CD4-positive, alpha-beta T cell (primary cell): ENCODE measurements at regions not wholly inside any gene's neighbourhood (a gene's known extent, or its start where the extent isn't known, plus 50 kb on each side); places are given as distances from the start of the nearest gene placed in this dataset.

Experiments
- ATAC-seq: fragments of 200-7000 bp; cut with Tn5 transposase; one replicate; pipeline ENCODE4 v1.10.0; 2022; ENCODE audit warnings: mild to moderate bottlenecking; ENCODE audit not compliant: poor library complexity
- CTCF ChIA-PET: fragments of 350-600 bp; sonication (Branson Sonifier 250); formaldehyde crosslinking; loops from one replicate; lab custom pipeline; 2021; ENCODE audit warnings: antibody characterized with exemption, inconsistent platforms; lab: Charles Lee
- POLR2A ChIA-PET: fragments of 350-600 bp; sonication (Branson Sonifier 250); formaldehyde crosslinking; loops from one replicate; lab custom pipeline; 2021; ENCODE audit warnings: antibody characterized with exemption, inconsistent platforms; lab: Charles Lee
- DNase-seq, 14 experiments: peaks; one replicate each; pipeline ENCODE4 v3.0.0-alpha.2; 2013 to 2020; ENCODE audit warnings: mixed read lengths in 2 of 14
- H3K27ac ChIP-seq, 2 donors: one replicate each; pipeline versions ENCODE4 v1.5.1 to v1.7.0; 2013; ENCODE audit warnings: low read length in 2 of 2, low read depth in 1 of 2, mild to moderate bottlenecking in 1 of 2
- H3K27me3 ChIP-seq, 2 experiments: 1 replicate in 1 of 2; 2 replicates in 1 of 2; pipeline versions ENCODE4 v1.6.1 to v1.7.0; 2013; ENCODE audit warnings: low read length in 2 of 2, control low read depth in 1 of 2, mild to moderate bottlenecking in 1 of 2, moderate library complexity in 1 of 2; ENCODE audit not compliant: insufficient read depth in 2 of 2, control insufficient read depth in 1 of 2
- H3K36me3 ChIP-seq: one replicate; pipeline ENCODE4 v1.6.1; 2013; ENCODE audit warnings: low read length, control low read depth; ENCODE audit not compliant: insufficient read depth
- H3K4me1 ChIP-seq: one replicate; pipeline ENCODE4 v1.6.1; 2013; ENCODE audit warnings: low read length, control low read depth; ENCODE audit not compliant: insufficient read depth
- H3K4me3 ChIP-seq: one replicate; pipeline ENCODE4 v1.5.1; 2013; ENCODE audit warnings: mild to moderate bottlenecking, low read length, moderate library complexity
- H3K9me3 ChIP-seq, 2 experiments: 1 replicate in 1 of 2; 2 replicates in 1 of 2; pipeline versions ENCODE4 v1.6.1 to v1.7.0; 2013; ENCODE audit warnings: low read length in 2 of 2, mild to moderate bottlenecking in 2 of 2, control low read depth in 1 of 2, moderate library complexity in 1 of 2; ENCODE audit not compliant: control insufficient read depth in 1 of 2, insufficient read depth in 1 of 2
- H3K27ac Mint-ChIP-seq: one replicate; pipeline ENCODE4 v1.8.0; 2020; ENCODE audit warnings: mixed read lengths
- H3K27me3 Mint-ChIP-seq: one replicate; pipeline ENCODE4 v1.8.0; 2021; ENCODE audit warnings: mixed read lengths
- H3K36me3 Mint-ChIP-seq: one replicate; pipeline ENCODE4 v1.8.0; 2021; ENCODE audit warnings: low read depth, mixed read lengths
- H3K4me1 Mint-ChIP-seq: one replicate; pipeline ENCODE4 v1.8.0; 2021; ENCODE audit warnings: low read depth, mixed read lengths
- H3K4me3 Mint-ChIP-seq: one replicate; pipeline ENCODE4 v1.8.0; 2020; ENCODE audit warnings: mild to moderate bottlenecking, mixed read lengths
- H3K9me3 Mint-ChIP-seq: one replicate; pipeline ENCODE4 v1.8.0; 2020; ENCODE audit warnings: mixed read lengths
- CTCF ChIP-seq: fragments of 200-600 bp; IDR thresholded peaks from one replicate; pipeline ENCODE4 v1.8.0; 2022; ENCODE audit warnings: antibody characterized with exemption, mild to moderate bottlenecking
- intact Hi-C, 2 experiments: fragments of 100-400 bp; cut with DNase I in 1 of 2; cut with micrococcal nuclease in 1 of 2; formaldehyde crosslinking; loops; one replicate each; pipeline versions ENCODE4 v1.15.1 to v1.9.0; 2023 to 2025; cut with DNase I, micrococcal nuclease

DNA sequence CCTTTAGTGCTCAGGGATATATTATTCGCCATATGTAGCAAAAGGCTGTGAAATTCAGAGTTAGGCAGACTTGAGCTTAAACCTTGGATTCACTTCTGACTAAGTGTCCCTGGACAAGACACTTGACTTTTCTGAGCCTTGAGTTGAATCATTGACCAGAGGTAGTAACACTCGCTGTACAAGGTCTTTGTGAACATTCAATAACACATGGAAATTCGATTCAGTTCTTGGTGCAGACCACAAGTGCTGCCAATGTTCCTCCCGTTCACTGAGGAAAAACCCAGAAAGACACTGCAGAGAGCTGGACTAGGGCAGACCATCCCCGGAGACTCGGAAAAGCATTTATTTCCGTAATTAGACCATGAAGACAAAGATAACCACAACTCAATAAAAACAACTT, 901.4 kb downstream of the AACS start:
- ChIA-PET POLR2A (no interaction called here), CTCF (no interaction called here)
- peaks cover 0 to 4% of the 10 kb centered on the region in 2 experiments for H3K9me3 ChIP-seq
- peaks cover 7% of the 10 kb centered on the region for H3K9me3 Mint-ChIP-seq
- H3K27me3 ChIP-seq = no peaks in the 10 kb centered on the region
- no peaks in the 10 kb centered on the region for H3K27me3 Mint-ChIP-seq
- H3K36me3 ChIP-seq = no peaks in the 10 kb centered on the region
- H3K27ac Mint-ChIP-seq = no peak overlapping the region
- H3K4me1 ChIP-seq = no peaks in the 10 kb centered on the region
- H3K4me3 Mint-ChIP-seq = no peak overlapping the region
- H3K4me3 ChIP-seq = no peak overlapping the region
- H3K36me3 Mint-ChIP-seq = no peaks in the 10 kb centered on the region
- H3K27ac ChIP-seq = no peak overlapping the region
- no peak for ATAC-seq
- H3K4me1 Mint-ChIP-seq = no peaks in the 10 kb centered on the region
- DNase-seq = no peak
- intact Hi-C loops = no loop called here
- no peak for TF ChIP-seq CTCF

DNA sequence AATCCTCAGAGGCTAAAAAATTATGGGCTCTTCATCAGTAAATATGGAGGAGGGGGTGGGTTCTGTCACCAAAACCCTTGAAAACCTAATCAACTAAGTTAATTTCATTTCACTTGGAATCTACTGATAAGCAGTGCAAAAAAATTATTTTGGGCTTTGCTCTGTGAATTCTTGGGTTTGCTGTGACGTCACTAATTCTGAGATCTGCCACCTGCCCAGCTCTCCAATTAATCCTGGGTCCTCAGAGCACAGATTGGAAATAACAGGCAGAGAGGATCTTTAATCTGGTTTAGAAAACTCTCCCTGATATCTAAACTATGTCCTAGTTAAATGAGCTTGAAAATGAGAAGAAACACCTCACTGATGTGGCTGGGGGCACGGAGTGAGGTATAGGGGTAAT, 903.2 kb downstream of the AACS start:
- intact Hi-C loops = no loop called here
- Mint-ChIP-seq H3K27ac (no peak overlapping the region), H3K27me3 (no peaks in the 10 kb centered on the region), H3K4me3 (no peak overlapping the region), H3K36me3 (no peaks in the 10 kb centered on the region), H3K9me3 (peaks cover 7% of the 10 kb centered on the region), H3K4me1 (no peaks in the 10 kb centered on the region)
- POLR2A ChIA-PET = no interaction called here
- CTCF ChIA-PET = no interaction called here
- H3K27me3 ChIP-seq = no peaks in the 10 kb centered on the region
- no peaks in the 10 kb centered on the region for H3K36me3 ChIP-seq
- ATAC-seq (no peak), DNase-seq (no peak)
- no peak overlapping the region for H3K4me3 ChIP-seq
- no peak for TF ChIP-seq CTCF
- H3K27ac ChIP-seq = no peak overlapping the region
- no peaks in the 10 kb centered on the region for H3K9me3 ChIP-seq
- H3K4me1 ChIP-seq = no peaks in the 10 kb centered on the region

- TF ChIP-seq CTCF = no peak
- H3K36me3 ChIP-seq = no peaks in the 10 kb centered on the region
- H3K4me1 ChIP-seq = no peaks in the 10 kb centered on the region
- no peaks in the 10 kb centered on the region for H3K36me3 Mint-ChIP-seq
- ChIA-PET CTCF (no interaction called here), POLR2A (no interaction called here)
- H3K4me1 Mint-ChIP-seq = no peaks in the 10 kb centered on the region
- DNase-seq (no peak), ATAC-seq (no peak)
- H3K9me3 Mint-ChIP-seq = no peaks in the 10 kb centered on the region
- H3K27me3 ChIP-seq = no peaks in the 10 kb centered on the region
- no peaks in the 10 kb centered on the region for H3K27me3 Mint-ChIP-seq
- no peak overlapping the region for H3K27ac Mint-ChIP-seq
- intact Hi-C loops = no loop called here
- no peak overlapping the region for H3K4me3 Mint-ChIP-seq
- no peak overlapping the region for H3K27ac ChIP-seq
- no peak overlapping the region for H3K4me3 ChIP-seq
- H3K9me3 ChIP-seq = peaks cover 0 to 4% of the 10 kb centered on the region in 2 experiments
Measured at GRCh38 chr12:125971981-125972380, 906.7 kb downstream of the AACS start.
